ENCODE measurements at regions not wholly inside any gene's neighbourhood (a gene's known extent, or its start where the extent isn't known, plus 50 kb on each side); places are given as distances from the start of the nearest gene placed in this dataset.

DNA sequence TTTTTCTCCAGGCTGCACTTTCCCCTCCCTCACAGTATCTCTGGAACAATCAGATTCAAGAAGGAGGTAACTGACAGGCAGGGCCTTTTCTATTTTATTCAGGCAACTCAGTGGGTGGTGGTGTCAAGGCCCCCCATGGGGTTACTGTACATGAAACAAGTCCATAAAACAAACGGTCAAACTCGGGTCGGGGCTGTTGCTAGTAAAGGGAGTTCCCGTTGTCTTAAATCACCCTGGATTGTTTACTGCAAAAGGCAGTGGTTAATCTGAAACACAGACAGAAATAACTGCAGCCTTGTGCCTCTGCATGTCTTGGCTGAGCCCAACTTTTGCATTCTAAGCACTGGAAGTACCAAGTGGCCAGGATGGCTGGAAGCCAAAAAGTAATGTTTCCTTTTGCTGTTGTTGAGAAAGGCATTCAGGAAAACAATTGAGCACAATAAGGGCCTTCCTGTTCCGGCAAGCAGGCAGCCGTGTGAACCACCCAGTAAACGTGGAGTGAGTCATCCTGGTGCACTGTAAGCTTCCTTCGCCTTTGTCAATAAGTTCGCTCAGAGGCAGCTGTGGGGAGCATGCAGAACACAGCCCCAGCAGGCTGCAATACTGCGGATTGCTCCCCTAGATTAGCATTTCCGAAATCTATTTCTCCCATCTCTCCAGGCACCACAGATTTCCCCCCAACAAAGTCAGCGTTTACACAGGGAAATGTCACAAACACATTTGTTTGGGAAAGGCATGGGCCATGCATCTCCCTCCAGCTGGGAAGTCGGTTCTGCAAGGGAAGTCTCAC, 149.6 kb downstream of the IRS1 start:
- H3K27ac Mint-ChIP-seq (ENCODE audit: unreplicated experiment), result peak overlapping the region; percentile 86
- CTCF ChIA-PET, result interaction anchor here (0.6 to 0.9 kb wide), 2 partner anchors 111 to 435 kb away, joined by 3 read pairs; no protein-coding TSS in a partner anchor
- DNase-seq, result peak; percentile 87
- no peak for TF ChIP-seq CTCF (IDR thresholded peaks at IDR 0.05; ENCODE audit: unreplicated experiment)
- H3K36me3 Mint-ChIP-seq (ENCODE audit: insufficient read depth, unreplicated experiment), result peaks cover 21% of the 10 kb centered on the region
- H3K4me1 Mint-ChIP-seq (ENCODE audit: low read depth, unreplicated experiment), result peaks cover 57% of the 10 kb centered on the region
- no peaks in the 10 kb centered on the region for H3K27me3 Mint-ChIP-seq (ENCODE audit: unreplicated experiment)
- peak overlapping the region; percentile 60 for H3K4me3 Mint-ChIP-seq (ENCODE audit: low read depth, unreplicated experiment)
- intact Hi-C loops (cut with micrococcal nuclease; ENCODE audit: unreplicated experiment), result loop anchor here (1.0 to 10.0 kb wide), 9 partner anchors 31 to 533 kb away; no protein-coding TSS in a partner anchor
- peaks cover 3% of the 10 kb centered on the region for H3K9me3 Mint-ChIP-seq (ENCODE audit: low read depth, unreplicated experiment)
- no TSS peak for BruUV-seq (replicated peaks)

GRCh38 chr2:226649201-226649600, 150.4 kb downstream of the IRS1 start:
- H3K4me3 Mint-ChIP-seq (ENCODE audit: low read depth, unreplicated experiment), result no peak overlapping the region
- intact Hi-C loops (cut with micrococcal nuclease; ENCODE audit: unreplicated experiment), result no loop called here
- H3K4me1 Mint-ChIP-seq (ENCODE audit: low read depth, unreplicated experiment), result peaks cover 51% of the 10 kb centered on the region
- H3K9me3 Mint-ChIP-seq (ENCODE audit: low read depth, unreplicated experiment), result peaks cover 3% of the 10 kb centered on the region
- peak overlapping the region; percentile 86 for H3K27ac Mint-ChIP-seq (ENCODE audit: unreplicated experiment)
- TF ChIP-seq CTCF (IDR thresholded peaks at IDR 0.05; ENCODE audit: unreplicated experiment), result no peak
- H3K27me3 Mint-ChIP-seq (ENCODE audit: unreplicated experiment), result no peaks in the 10 kb centered on the region
- BruUV-seq (replicated peaks), result no TSS peak
- DNase-seq, result no peak
- H3K36me3 Mint-ChIP-seq (ENCODE audit: insufficient read depth, unreplicated experiment), result peaks cover 21% of the 10 kb centered on the region
- CTCF ChIA-PET, result no interaction called here

GRCh38 chr2:226647621-226648518, 151.8 kb downstream of the IRS1 start:
- Mint-ChIP-seq H3K4me1 (ENCODE audit: low read depth, unreplicated experiment) (peaks cover 38% of the 10 kb centered on the region), H3K36me3 (ENCODE audit: insufficient read depth, unreplicated experiment) (peaks cover 21% of the 10 kb centered on the region), H3K27ac (ENCODE audit: unreplicated experiment) (no peak overlapping the region), H3K9me3 (ENCODE audit: low read depth, unreplicated experiment) (peaks cover 3% of the 10 kb centered on the region), H3K27me3 (ENCODE audit: unreplicated experiment) (no peaks in the 10 kb centered on the region), H3K4me3 (ENCODE audit: low read depth, unreplicated experiment) (no peak overlapping the region)
- intact Hi-C loops (cut with micrococcal nuclease; ENCODE audit: unreplicated experiment), result no loop called here
- CTCF ChIA-PET, result no interaction called here
- no peak for DNase-seq
- no TSS peak for BruUV-seq (replicated peaks)
- TF ChIP-seq CTCF (IDR thresholded peaks at IDR 0.05; ENCODE audit: unreplicated experiment), result no peak

GRCh38 chr2:226644399-226644865, 155.2 kb downstream of the IRS1 start:
- intact Hi-C loops (cut with micrococcal nuclease; ENCODE audit: unreplicated experiment), result no loop called here
- CTCF ChIA-PET, result no interaction called here
- DNase-seq, result no peak
- Mint-ChIP-seq H3K27ac (ENCODE audit: unreplicated experiment) (no peak overlapping the region), H3K36me3 (ENCODE audit: insufficient read depth, unreplicated experiment) (peaks cover 1% of the 10 kb centered on the region), H3K27me3 (ENCODE audit: unreplicated experiment) (no peaks in the 10 kb centered on the region), H3K9me3 (ENCODE audit: low read depth, unreplicated experiment) (peaks cover 1% of the 10 kb centered on the region), H3K4me1 (ENCODE audit: low read depth, unreplicated experiment) (peaks cover 4% of the 10 kb centered on the region), H3K4me3 (ENCODE audit: low read depth, unreplicated experiment) (no peak overlapping the region)
- BruUV-seq (replicated peaks), result no TSS peak
- TF ChIP-seq CTCF (IDR thresholded peaks at IDR 0.05; ENCODE audit: unreplicated experiment), result no peak

All from Calu3 (cell line).